C4-2B (cell line): ENCODE measurements at regions not wholly inside any gene's neighbourhood (a gene's known extent, or its start where the extent isn't known, plus 50 kb on each side); places are given as distances from the start of the nearest gene placed in this dataset.

ENCODE experiments used
- ZFX ChIP-seq: fragments of 450-650 bp; IDR thresholded peaks from 2 replicates; pipeline ENCODE4 v1.6.1; 2017
- TF ChIP-seq, protein P1 (sequence below): fragments of 450-650 bp; conservative IDR thresholded peaks from 2 replicates; pipeline ENCODE4 v1.5.1; 2017; ENCODE audit warnings: mild to moderate bottlenecking

DNA sequence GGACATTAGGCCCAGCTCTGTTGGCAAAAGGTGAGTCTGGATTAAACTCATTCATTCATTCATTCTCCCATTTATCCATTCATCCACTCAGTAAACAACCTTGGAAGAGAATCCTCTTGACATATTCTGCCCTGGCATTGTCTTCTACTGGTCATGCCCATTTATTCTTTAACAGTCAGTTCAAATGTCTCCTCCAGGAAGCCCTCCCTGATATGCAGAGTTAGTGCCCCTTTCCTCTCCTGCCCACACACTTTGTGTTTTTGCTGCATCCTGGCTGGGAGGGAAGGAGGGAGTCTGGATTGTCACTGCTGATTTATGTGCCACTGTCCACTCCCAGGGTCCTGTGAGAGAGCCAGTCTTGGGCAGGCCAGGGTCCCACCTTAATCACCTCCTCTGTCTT lies 600.3 kb downstream of the MATN1 start:
- TF ChIP-seq, protein P1, sequence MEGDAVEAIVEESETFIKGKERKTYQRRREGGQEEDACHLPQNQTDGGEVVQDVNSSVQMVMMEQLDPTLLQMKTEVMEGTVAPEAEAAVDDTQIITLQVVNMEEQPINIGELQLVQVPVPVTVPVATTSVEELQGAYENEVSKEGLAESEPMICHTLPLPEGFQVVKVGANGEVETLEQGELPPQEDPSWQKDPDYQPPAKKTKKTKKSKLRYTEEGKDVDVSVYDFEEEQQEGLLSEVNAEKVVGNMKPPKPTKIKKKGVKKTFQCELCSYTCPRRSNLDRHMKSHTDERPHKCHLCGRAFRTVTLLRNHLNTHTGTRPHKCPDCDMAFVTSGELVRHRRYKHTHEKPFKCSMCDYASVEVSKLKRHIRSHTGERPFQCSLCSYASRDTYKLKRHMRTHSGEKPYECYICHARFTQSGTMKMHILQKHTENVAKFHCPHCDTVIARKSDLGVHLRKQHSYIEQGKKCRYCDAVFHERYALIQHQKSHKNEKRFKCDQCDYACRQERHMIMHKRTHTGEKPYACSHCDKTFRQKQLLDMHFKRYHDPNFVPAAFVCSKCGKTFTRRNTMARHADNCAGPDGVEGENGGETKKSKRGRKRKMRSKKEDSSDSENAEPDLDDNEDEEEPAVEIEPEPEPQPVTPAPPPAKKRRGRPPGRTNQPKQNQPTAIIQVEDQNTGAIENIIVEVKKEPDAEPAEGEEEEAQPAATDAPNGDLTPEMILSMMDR, result no peak
- TF ChIP-seq ZFX, result no peak
